Psoas muscle (tissue), 7 donors: ENCODE measurements at regions not wholly inside any gene's neighbourhood (a gene's known extent, or its start where the extent isn't known, plus 50 kb on each side); places are given as distances from the start of the nearest gene placed in this dataset.

Experiments used
- ATAC-seq, 4 donors: fragments of 200-7000 bp; cut with Tn5 transposase; one replicate each; pipeline ENCODE4 v1.9.1; 2020; ENCODE audit warnings: moderate library complexity in 3 of 4, mild to moderate bottlenecking in 2 of 4
- DNase-seq, 2 donors: peaks; one replicate each; pipeline ENCODE4 v3.0.0-alpha.2; 2020
- H3K27ac ChIP-seq: fragments of 200-600 bp; one replicate; pipeline ENCODE4 v1.8.0; 2022
- H3K27me3 ChIP-seq, 3 donors: fragments of 200-600 bp in 1 of 3; one replicate each; pipeline versions ENCODE4 v1.6.1 to v1.8.0; 2013 to 2022; ENCODE audit warnings: low read length in 2 of 3, mild to moderate bottlenecking in 2 of 3, moderate library complexity in 1 of 3; ENCODE audit not compliant: insufficient read depth in 3 of 3
- H3K36me3 ChIP-seq, 2 donors: fragments of 200-600 bp in 1 of 2; one replicate each; pipeline versions ENCODE4 v1.6.1 to v1.8.0; 2013 to 2022; ENCODE audit warnings: low read depth in 1 of 2, mild to moderate bottlenecking in 1 of 2, moderate library complexity in 1 of 2; ENCODE audit not compliant: insufficient read depth in 1 of 2
- H3K4me1 ChIP-seq: fragments of 200-600 bp; one replicate; pipeline ENCODE4 v1.8.0; 2022
- H3K4me3 ChIP-seq: fragments of 200-600 bp; one replicate; pipeline ENCODE4 v1.8.0; 2022; ENCODE audit warnings: mild to moderate bottlenecking
- H3K9me3 ChIP-seq: fragments of 200-600 bp; one replicate; pipeline ENCODE4 v1.8.0; 2022
- WGBS, 3 donors: extraction: QIAGEN DNeasy Blood & Tissue Kit; methylation state at CpG; one replicate each; pipeline versions ENCODE4 v1.1.6 to v1.1.7; 2013; 5-methylcytosine and 5-hydroxymethylcytosine counted together
- intact Hi-C, 2 donors: fragments of 100-400 bp; cut with DNase I; formaldehyde crosslinking; loops; one replicate each; pipeline versions ENCODE4 v1.11.0 to v1.14.2; 2022
- TF ChIP-seq, protein P1 (sequence below): fragments of 200-600 bp; IDR thresholded peaks from one replicate; pipeline ENCODE4 v1.8.0; 2022; ENCODE audit warnings: antibody characterized with exemption
- donor health status: healthy with polysubstance abuse.
- donor health status: DM: no; HTN: no; CAD: no; lungs with moderate emphysema.
- donor health status: Bipolar disorder and iron deficiency.
- donor health status: healthy.
- donor health status: DM: yes; HTN: yes; CAD: no.
- donor health status: DM: no; HTN: no; CAD: no.
- donor health status: DM: yes; HTN: yes; CAD: no.

DNA sequence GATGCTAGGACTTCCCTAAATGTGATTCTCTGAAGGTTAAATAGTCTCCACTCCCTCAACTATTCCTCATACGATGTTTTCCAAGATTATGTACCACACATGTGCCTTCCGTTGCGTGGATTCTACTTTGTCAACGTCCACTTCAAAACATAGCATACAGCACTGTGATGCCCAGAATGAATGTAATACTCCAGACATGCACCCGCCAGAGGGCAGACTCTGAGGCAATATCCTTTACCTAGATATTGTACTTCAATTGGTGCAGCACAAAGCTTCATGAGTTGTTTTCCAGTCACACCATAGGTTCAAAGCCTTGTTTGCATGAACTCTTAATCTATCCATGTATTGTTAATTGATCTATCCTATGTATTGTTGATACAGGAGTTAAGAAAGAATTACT, 201.0 kb upstream of the NABP1 start:
- no peaks in the 10 kb centered on the region for H3K36me3 ChIP-seq
- no peaks in the 10 kb centered on the region for H3K4me1 ChIP-seq
- no peak for ATAC-seq
- no peak overlapping the region for H3K27ac ChIP-seq
- no peak for DNase-seq
- TF ChIP-seq, protein P1, sequence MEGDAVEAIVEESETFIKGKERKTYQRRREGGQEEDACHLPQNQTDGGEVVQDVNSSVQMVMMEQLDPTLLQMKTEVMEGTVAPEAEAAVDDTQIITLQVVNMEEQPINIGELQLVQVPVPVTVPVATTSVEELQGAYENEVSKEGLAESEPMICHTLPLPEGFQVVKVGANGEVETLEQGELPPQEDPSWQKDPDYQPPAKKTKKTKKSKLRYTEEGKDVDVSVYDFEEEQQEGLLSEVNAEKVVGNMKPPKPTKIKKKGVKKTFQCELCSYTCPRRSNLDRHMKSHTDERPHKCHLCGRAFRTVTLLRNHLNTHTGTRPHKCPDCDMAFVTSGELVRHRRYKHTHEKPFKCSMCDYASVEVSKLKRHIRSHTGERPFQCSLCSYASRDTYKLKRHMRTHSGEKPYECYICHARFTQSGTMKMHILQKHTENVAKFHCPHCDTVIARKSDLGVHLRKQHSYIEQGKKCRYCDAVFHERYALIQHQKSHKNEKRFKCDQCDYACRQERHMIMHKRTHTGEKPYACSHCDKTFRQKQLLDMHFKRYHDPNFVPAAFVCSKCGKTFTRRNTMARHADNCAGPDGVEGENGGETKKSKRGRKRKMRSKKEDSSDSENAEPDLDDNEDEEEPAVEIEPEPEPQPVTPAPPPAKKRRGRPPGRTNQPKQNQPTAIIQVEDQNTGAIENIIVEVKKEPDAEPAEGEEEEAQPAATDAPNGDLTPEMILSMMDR, result no peak
- 94 to 99% (median 97%) methylated on average over 5 of the region's 5 CpGs for WGBS, 3 donors
- no peaks in the 10 kb centered on the region for H3K9me3 ChIP-seq
- H3K27me3 ChIP-seq, result no peaks in the 10 kb centered on the region
- intact Hi-C loops, result no loop called here
- H3K4me3 ChIP-seq, result no peak overlapping the region

GRCh38 chr2:191478799-191479679, 198.9 kb upstream of the NABP1 start:
- no peaks in the 10 kb centered on the region for H3K4me1 ChIP-seq
- H3K9me3 ChIP-seq, result peaks cover 5% of the 10 kb centered on the region
- TF ChIP-seq, protein P1, result no peak
- peak in 2 of 4 donors; percentile 36 to 61 for ATAC-seq
- WGBS, 3 donors, result 35 to 40% (median 38%) methylated on average over 10 of the region's 10 CpGs
- DNase-seq, result peak in 1 of 2 donors; percentile 68
- H3K27me3 ChIP-seq, result no peaks in the 10 kb centered on the region
- H3K4me3 ChIP-seq, result no peak overlapping the region
- H3K27ac ChIP-seq, result no peak overlapping the region
- intact Hi-C loops, result no loop called here
- H3K36me3 ChIP-seq, result no peaks in the 10 kb centered on the region

GRCh38 chr2:191479680-191480023, 198.3 kb upstream of the NABP1 start:
- DNase-seq (no peak), ATAC-seq (no peak)
- H3K27ac ChIP-seq, result no peak overlapping the region
- H3K36me3 ChIP-seq, result no peaks in the 10 kb centered on the region
- TF ChIP-seq, protein P1, result no peak
- intact Hi-C loops, result no loop called here
- no peak overlapping the region for H3K4me3 ChIP-seq
- H3K27me3 ChIP-seq, result no peaks in the 10 kb centered on the region
- no peaks in the 10 kb centered on the region for H3K4me1 ChIP-seq
- peaks cover 5% of the 10 kb centered on the region for H3K9me3 ChIP-seq
- WGBS, 3 donors, result 40 to 47% (median 45%) methylated on average over 5 of the region's 5 CpGs

DNA sequence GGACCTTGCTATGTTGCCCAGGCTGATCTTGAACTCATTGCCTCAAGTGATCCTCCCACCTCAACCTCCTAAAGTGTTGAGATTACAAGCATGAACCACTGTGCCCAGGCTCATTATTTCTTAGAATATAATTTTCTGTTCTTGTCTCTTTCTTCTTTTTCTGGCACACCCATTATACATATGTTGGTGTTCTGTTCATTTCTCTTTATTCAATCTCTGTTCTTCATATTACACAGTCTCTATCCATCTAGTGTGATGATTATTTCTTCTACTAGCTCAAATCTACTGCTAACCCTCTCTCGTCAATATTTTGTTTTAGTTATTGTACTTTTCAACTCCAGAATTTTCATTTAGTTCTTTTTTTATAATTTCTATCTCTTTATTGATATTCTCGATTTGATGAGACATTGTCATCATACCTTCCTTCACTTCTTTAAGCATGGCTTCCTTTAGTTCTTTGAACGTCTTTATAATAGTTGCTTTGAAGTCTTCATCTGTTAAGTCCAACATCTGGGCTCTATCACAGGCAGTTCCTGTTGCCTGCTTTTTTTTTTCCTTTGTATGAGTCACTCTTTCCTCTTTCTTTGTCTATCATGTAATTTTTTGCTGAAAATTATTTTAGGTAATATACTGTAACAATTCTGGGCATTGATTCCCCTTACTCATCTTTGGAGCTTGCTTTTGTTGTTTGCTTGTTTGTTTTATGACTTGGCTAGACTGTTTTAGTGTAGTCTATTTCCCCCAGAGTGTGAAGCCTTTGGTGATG, 196.4 kb upstream of the NABP1 start:
- no peaks in the 10 kb centered on the region for H3K4me1 ChIP-seq
- WGBS, 3 donors, result 81 to 84% (median 83%) methylated on average over 3 of the region's 3 CpGs
- DNase-seq (no peak), ATAC-seq (no peak)
- peaks cover 5% of the 10 kb centered on the region for H3K9me3 ChIP-seq
- TF ChIP-seq, protein P1, result no peak
- no peak overlapping the region for H3K4me3 ChIP-seq
- H3K27me3 ChIP-seq, result no peaks in the 10 kb centered on the region
- intact Hi-C loops, result no loop called here
- H3K36me3 ChIP-seq, result no peaks in the 10 kb centered on the region
- H3K27ac ChIP-seq, result no peak overlapping the region
